HG02610 (cell line): ENCODE measurements at regions not wholly inside any gene's neighbourhood (a gene's known extent, or its start where the extent isn't known, plus 50 kb on each side); places are given as distances from the start of the nearest gene placed in this dataset.
"Not testable (repeated sequence)": the region's sequence is repeated elsewhere in the genome, so short reads cannot be mapped to it uniquely, and the experiment has no call there.

Source experiments
- ATAC-seq: cut with Tn5 transposase; IDR thresholded peaks from one replicate; pipeline ENCODE4 v1.9.1; 2021; ENCODE audit warnings: mild to moderate bottlenecking, moderate library complexity; ENCODE audit not compliant: unreplicated experiment

DNA sequence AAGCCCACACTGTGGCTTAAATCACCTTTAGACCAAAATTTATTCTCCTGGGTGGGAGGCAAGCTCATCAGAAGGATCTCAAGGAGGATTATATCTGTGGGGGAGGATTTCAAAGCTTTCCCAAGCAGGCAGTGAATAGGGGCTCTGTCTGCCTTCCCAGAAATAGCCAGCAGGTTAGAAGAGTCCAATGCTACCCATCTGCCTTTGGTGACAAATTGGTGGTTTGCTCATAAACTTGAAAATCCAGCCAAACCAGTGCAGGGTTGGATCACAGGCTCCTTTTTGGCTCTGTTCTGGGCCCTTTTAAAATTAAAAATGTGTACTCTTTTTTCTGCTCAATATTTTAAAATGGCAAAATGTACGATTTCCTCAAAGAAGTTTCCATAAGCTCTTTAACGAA, 118.9 kb upstream of the ZC3H11B start:
- ATAC-seq: no peak

DNA sequence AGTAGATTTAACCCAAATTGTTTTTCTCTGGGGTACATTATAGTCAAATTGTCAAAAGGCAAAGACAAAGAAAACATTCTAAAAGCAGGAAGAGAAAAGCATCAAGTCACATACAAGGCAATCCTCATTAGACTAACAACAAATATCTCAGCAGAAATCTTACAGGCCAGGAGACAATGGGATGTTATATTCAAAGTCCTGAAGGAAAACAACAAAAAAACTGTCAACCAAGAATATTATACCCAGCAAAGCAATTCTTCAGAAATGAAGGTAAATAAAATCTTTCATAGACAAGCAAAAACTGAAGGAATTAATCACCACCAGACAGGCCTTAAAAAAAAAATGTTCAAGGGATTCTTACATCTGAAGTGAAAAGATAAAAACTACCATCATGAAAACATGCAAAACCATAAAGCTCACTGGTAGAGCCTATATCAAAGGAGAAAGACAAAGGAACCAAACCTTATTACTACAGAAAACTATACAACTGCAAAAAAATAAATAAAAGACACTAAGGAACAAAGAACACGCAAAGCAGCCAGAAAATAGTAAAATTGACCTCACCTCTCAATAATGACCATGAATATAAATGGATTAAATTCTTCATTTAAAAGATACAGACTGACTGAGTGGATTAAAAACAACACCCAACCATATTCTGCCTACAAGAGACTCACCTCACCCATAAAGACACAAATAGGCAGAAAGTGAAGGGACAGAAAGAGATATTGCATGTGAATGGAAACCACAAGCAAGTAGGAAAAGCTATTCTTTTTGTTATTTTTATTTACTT, 113.8 kb upstream of the ZC3H11B start:
- no peak for ATAC-seq

GRCh38 chr1:219724440-219724839, 111.5 kb upstream of the ZC3H11B start:
- ATAC-seq: no peak

DNA sequence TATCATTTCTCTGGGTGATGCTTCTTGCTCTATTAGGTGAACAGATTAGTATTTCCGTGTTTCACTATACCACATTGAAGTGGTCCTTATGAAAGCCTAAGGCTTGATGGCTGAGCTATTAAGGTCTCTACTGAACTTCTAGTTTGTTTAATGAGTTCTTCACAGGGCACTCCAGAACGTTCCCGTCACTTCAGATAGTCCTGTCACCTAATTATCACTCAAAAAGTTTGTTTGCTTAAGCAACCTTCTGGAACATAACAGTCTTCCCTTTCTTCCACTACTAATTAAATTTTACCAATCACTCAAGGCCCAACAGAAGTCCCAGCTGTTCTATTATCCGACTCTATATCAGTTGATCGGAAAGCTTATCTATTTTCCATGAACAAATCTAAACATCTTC, 104.6 kb upstream of the ZC3H11B start:
- no peak for ATAC-seq

DNA sequence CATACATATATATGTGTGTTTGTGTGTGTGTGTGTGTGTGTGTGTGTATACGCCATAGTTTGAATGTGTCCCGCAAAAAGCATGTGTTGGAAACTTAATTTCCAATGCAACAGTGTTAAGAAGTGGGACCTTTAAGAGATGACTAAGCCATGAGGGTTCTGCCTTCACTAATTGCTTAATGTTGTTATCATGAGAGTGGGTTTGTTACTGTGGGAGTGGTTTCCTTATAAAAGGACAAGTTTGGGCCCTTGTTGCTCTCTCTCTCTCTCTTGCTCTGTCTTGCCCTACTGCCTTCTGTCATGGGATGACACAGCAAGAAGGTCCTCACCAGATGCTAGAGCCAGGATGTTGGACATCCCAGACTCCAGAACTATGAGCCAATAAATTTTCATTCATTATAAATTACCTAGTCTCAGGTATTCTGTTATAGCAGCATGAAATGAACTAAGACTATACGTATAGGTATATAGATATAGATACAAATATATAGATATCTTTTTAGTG, 103.8 kb upstream of the ZC3H11B start:
- ATAC-seq: no peak

- no peak for ATAC-seq
Measured at GRCh38 chr1:219713981-219714381, 101.1 kb upstream of the ZC3H11B start.

DNA sequence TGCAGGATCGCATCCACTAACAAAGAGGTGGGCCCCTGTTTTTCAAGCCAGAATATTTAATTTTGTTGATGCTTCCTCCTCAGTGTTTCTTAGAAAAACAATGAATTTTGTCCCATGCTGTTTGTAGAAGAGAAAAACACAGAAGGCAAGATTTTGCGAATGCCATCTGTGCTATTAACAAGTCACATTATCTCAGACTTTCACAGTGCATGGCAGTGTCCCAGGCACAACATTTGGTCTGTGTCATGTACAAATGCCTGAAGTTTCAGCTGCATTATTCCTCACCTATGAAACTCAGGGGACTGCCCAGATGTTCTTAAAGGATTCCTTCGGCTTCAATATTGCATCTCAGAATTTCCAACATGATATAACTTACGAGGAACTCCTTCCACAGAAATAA, 99.6 kb upstream of the ZC3H11B start:
- no peak for ATAC-seq

GRCh38 chr1:219710529-219711194, 97.8 kb upstream of the ZC3H11B start:
- no peak for ATAC-seq

GRCh38 chr1:219708919-219709543, 96.1 kb upstream of the ZC3H11B start:
- no peak for ATAC-seq

GRCh38 chr1:219707885-219708284, 95.0 kb upstream of the ZC3H11B start:
- ATAC-seq: not testable (repeated sequence)

DNA sequence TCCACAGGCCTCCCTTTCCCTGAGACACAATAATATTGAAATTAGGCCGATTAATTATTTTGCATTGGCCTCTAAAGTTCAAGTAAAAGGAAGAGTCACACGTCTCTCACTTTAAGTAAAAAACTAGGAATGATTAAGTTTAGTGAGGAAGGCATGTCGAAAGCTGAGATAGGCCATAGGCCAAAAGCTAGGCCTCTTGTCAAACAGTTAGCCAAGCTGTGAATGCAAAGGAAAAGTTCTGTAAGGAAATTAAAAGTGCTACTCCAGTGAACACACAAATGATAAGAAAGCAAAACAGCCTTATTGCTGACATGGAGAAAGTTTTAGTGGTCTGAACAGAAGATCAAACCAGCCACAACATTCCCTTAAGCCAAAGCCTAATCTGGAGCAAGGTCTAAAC, 91.4 kb upstream of the ZC3H11B start:
- ATAC-seq: not testable (repeated sequence)

- no peak for ATAC-seq
Measured at GRCh38 chr1:219703368-219703639, 90.4 kb upstream of the ZC3H11B start.

GRCh38 chr1:219701476-219701875, 88.6 kb upstream of the ZC3H11B start:
- no peak for ATAC-seq

GRCh38 chr1:219699870-219700269, 87.0 kb upstream of the ZC3H11B start:
- no peak for ATAC-seq

GRCh38 chr1:219697682-219698081, 84.8 kb upstream of the ZC3H11B start:
- ATAC-seq: no peak

GRCh38 chr1:219692981-219693380, 80.1 kb upstream of the ZC3H11B start:
- no peak for ATAC-seq

GRCh38 chr1:219689774-219690173, 76.9 kb upstream of the ZC3H11B start:
- no peak for ATAC-seq

GRCh38 chr1:219687779-219688178, 74.9 kb upstream of the ZC3H11B start:
- ATAC-seq: no peak

DNA sequence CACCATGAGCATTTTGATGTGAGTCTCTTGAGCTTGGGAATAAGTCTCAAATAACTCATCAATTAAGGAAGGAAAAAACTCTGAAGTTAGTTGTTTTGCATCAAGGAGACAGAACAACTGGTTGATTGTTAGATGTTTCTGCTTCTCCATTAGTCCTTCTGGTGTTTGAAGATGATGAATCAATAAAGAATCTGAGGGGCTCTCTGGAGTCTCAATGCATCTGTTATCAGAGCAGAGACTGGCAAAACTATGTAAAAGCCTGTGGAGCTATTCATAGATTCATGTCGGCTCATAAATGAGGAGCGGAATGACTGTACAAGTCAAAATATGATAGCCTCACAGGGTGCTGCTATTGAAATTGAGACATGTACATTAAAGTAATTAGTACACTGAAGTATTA, 73.3 kb upstream of the ZC3H11B start:
- no peak for ATAC-seq

- no peak for ATAC-seq
Measured at GRCh38 chr1:219682788-219683187, 69.9 kb upstream of the ZC3H11B start.

DNA sequence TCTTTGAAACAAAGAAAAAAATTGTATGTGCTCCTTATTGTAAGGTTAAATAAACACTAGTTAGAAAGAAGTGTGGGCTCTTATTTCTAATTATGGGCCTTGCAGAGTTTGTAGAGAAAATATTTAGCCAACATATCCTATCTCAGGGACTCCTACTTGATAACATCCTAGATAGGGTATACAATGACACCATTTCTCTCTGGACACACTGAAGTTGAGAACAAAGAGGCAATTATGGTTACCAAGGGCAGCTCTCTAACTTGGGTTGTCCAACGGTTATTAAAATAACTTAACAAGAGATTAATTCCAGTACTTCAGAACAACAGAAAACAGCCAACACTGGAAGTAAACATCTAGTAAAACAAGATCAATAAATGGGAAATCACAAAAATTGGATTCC, 69.0 kb upstream of the ZC3H11B start:
- no peak for ATAC-seq
